ENCODE measurements at regions not wholly inside any gene's neighbourhood (a gene's known extent, or its start where the extent isn't known, plus 50 kb on each side); places are given as distances from the start of the nearest gene placed in this dataset.
A peak's percentile ranks its signal among the peaks of the same experiment; 100 is the strongest.

DNA sequence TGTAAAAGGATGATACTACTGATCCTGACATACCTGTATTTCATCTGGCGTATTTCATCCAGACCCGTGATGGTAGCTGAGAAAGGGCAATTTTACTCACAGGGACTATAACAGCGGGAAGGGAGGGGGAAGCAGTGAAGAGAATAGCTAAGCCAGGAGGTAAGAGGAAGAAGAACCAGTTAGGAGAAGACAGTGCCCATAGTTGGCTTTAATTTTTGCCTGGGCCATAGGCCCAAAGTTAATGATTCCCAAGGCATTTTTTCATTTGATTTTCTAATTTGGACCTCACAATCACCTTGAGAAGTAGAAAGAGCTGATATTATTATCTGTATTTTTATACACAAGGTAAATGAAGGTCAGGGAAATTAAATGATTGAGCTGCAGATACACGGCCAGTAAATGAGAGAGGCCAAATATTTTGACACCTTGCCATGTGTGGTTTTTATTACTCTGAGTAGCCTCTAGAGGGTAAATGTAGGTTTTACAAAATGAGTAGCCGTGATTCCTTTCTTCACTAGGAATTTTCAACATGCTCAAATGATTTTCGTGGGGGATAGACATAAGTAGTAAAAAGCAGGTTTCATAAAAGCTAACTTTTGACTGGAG lies 382.2 kb downstream of the FUT8 start:
- DNase-seq = no peak

DNA sequence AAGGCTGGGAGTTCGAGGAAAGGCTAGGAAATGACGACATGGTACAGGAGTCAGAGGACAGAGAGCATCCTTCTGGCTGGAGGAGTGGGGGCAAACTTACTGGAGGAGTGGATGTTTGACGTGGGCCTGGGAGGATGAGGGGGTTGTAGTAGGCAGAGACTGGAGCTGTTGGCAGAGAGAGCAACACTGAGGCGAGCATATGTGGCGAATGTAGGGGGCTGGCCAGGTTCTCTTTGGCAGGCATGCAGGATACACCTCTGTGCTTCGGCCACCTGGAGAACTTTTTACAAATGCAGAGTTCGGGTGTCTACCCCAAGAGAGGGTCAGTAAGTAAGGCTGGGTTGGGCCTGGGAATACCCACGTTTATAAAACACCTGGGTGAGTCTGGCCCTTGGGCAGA lies 385.7 kb downstream of the FUT8 start:
- DNase-seq = no peak

DNA sequence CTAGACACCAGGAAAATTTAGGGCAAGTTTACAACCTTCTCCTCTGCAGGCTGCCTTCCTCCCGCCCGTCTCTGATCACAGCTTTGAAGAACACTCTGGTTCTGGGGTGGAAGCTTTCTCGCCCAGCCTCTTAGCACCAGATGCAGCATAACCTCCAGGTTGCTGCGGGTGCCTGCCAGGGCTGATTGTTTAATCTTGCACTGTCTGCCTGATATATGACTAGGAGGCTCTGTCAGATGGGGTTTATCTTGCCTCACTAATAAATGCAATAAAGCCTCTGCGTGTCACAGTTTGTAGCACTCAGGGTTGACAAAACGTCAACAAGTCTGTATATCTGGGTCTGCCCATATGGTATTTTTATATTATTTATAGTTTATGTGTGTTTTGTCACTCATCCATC lies 388.2 kb downstream of the FUT8 start:
- DNase-seq = no peak

DNA sequence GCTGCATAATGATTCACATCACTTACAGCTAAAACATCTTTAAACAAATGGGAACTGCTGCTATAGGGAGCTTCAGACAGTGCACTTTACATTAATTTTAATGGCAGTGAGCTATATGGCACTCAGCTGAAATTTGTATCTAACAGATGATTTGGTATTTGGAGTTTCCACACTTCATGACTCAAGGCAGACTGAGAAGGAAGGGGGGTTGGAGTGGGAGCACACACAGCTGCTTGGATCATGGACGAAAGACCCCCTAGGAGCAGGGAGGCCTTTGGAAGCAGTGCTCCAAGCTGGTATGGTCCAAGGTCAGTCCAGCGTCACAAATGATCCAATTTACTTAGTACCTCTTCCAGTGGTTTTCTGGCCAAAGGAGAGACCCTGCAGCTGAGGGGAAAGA lies 389.7 kb downstream of the FUT8 start:
- no peak for DNase-seq

DNA sequence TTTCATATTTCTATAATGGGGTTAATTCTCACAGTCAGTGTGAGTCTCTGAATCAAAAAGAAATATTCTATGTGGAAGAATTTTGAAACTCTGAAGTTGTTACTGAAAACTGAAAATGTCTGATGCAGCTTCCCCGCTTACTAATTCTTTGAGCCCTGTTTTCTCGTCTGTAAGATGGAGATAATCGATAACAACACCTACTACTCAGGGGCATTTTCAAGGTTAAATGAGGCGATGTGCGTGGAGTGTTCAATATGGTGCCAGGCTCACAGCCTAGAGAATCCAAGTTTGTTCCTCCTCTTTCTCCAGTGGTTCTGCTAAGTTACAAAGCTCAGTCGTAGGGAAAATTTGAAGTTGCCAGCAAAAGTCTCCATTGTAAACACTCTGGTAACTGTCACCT lies 391.4 kb downstream of the FUT8 start:
- no peak for DNase-seq

DNA sequence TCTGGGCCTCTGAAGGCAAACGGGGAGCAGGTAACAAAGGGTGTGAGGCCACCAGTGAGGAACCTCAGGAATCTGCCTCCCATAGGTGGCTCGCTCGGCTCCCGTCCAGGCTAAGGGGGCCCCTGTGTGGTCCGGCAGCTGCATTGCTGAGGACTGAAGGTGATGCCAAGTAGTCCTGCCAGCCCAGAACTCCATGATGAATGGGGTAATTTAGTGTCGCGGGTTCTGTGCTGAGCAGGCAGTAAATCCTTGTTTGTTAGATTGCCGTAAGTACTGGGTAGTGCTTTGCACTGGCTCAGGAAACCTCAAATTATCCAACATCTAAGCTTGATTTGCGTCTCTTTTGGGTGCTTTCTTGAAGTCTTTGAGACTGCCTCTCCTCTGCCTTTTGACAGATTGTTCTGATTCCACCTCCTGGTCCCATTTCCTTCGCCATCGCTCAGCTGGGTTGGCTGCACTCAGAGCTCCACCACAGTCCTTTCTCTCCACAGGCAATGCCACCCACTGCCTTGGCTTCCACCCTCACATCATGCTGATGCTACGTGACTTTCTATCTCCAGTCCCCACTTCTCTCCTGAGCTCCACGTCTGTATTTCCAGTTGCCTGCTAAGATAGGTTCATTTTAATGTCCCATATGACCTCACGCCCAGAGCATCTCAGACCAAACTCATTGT lies 392.0 kb downstream of the FUT8 start:
- DNase-seq = no peak

DNA sequence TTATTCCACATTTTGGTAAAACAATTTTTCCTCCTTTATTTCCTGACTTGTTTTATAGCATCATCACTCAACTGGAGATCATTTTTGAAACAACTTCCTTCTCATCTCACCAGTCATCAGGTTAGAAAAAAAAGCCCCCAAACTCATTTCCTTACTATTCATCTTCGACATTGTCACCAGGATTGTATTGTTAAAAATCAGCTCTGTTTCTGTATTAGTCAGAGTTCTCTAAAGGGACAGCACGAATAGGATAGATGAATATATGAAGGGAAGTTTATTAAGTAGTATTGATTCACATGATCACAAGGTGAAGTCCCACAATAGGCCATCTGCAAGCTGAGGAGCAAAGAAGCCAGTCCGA lies 392.6 kb downstream of the FUT8 start:
- DNase-seq = no peak

DNA sequence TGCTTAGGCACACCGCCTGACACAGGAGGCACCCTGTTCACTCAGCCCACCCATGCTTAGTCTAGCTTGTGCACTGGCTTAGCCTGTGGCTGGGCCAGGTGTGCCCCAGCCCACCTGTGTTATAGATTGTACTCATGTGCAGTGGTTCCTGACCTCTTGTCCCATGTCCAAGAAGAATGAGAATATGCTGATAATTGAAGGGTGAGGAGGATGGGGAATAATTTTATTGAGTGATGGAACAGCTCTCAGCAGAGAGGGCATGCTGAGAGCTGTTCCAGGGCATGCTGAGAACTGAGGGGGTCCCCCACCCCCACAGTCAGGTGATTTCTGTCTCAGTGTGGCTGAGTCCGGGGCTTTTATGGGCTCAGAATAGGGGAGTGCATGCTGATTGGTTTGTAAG lies 395.9 kb downstream of the FUT8 start:
- DNase-seq = no peak

DNA sequence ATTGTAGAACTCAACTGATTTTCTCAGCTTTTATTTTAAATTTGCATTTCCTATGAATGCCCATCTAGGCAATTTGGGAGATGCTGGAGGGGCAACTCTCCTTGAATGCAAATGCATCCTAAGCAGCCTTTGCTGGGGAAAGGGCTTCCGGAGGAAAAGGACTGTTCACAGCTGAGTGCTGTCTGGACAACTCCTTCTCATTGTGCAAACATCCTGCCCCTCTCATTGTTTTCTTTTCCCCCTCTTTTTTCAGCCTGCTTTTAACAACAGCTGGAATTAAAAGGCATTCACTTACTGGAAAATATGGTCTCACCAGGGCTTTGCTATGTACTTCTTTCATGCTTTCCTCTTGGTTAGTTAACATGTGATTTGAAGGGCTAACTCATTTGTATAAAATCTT lies 397.8 kb downstream of the FUT8 start:
- DNase-seq = no peak

DNA sequence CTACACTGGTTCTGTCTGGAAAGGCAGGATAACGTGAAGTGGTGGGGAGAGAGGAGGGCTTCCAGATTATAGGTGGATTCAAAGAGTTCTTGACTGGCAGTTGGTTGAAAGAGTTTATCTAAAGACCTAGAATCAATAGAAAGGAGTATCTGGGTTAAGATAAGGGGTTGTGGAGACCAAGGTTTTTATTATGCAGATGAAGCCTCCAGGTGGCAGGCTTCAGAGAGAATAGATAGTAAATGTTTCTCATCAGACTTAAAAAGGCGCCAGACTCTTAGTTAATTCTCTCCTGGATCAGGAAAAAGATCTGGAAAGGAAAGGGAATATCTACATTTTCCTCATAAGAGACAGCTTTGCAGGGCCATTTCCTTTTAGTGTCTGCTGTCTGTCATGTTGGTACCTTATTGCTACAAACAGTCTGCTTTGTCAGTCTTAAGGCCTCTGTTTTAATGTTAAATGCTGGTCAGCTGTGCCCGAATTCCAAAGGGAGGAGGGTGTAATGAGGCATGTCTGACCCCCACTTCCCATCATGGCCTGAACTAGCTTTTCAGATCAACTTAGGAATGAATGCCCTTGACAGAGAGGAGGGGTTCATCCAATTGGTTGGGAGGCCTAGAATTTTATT lies 401.3 kb downstream of the FUT8 start:
- no peak for DNase-seq

DNA sequence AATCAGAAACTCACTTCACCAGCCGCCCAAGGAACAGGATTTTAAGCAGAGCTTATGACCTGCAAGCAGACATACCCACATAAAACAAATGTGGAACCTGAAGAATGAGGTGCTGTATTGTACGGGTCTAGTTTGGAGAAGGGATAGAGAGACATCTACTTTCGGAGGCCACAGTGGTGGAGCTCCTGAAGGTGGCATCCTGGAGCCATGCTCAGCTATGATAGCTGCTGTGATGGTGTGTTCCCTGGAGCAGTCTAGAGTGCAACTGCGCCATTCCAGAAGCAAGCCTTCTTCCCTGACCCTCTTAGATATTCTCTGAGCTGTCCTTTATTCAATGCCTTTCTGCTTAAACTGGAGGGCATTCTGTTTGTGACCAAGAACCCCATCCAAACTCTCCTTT lies 402.6 kb downstream of the FUT8 start:
- DNase-seq = no peak

DNA sequence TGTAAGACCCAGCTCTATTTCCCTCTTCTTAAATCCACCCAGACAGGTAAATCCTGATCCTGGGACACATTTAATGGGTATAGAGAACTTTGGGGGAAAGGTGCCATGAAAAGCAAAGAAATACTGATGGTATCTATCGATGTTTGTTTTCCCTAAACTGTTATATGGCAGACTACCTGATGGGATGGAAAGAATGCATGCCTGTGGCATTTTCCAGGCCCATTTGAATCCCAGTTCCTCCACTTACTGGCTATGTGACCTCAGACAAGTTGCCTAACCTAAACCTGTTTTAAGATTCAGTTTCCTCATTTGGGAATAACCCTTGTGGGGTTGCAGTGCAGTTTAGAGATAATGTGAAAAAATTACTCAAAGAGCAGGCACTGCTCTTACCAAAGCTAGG lies 404.5 kb downstream of the FUT8 start:
- no peak for DNase-seq

DNA sequence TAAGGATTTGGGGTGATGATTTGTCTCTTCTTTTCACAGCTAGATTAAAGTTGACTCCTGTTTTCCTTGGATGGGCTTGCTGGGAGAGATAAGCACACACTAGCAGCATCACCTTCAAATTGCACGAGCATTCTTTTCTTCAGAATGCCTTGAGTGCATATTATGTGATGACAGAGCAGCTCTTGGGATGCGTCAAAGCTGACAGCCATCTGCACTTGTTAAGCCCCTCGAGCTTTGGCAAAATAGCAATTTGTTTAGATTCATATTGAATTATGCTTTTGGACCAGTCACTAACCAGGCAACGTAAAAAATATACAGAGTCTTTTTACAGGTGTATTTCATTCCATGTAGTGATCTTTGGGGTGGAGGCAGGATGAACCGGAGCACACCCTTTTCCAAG lies 407.0 kb downstream of the FUT8 start:
- DNase-seq = no peak

DNA sequence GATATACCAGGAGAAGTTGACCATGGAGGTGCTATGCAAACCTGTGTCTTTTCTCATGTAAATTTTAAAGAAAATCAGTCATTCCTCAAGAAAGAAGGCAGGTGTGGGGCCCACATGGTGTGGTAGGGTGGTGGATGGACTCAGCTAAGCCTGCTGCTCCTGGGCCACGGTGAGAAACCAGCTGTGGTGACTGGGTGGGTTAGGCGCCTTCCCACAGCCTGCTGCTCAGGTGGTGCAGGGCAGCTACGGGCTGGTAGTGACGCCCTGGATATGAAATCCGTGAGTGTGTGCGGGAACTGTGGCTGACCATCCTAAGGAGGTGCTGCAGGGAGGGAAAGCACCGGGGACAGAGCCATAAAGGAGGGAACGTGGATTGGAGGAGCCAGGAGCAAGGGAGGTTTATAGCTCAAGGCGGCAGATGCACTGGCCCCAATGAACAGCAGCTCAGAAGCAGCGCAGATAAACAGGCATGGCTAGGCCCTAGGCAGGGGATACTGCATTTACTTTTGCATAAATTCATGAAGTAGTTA lies 408.8 kb downstream of the FUT8 start:
- no peak for DNase-seq

DNA sequence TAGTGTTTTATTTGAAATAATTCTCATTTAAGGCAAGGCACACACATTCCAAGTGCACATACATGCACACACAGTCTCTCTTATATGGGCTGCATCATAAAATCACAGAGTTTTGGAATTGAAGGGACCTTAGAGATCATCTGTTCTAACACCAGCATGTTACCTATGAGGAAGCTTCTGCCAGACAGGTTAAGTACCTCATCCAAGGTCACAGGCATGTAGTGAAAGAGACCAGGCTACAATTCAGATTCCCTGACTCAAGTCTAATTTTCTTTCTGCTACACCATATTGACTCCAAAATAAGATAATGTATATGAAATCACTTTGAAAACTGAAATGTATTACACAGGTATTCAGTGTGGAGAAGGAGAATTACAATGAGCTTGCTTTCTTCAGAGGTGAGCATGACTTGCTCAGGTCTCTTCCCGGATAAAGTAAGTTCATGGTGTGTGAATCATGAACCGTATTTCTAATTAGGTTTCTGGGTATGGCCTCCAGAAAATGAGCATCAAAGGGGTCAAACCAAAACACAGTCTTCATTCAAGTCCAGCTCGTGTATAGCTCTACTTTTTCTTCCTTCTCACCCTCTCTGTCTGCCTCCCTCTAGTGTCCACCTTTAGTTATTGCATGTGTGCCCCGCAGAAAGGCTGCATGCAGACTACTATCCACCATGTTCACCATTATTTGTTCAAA lies 411.9 kb downstream of the FUT8 start:
- peak; percentile 34 for DNase-seq

DNA sequence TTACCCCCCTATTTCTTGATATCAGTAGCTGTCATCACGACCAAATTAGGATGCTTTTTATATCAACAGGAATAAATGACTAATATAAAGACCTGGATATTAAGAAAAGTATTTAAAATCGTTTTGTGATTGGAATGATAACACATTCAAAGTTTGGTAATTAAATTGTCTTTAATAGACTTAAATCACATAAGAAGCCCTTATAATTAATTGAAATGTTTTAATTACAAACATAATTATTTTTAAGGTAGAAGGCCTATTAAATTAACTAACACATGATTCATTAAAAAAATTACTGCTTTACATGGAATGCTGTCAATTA lies 412.4 kb downstream of the FUT8 start:
- no peak for DNase-seq

DNA sequence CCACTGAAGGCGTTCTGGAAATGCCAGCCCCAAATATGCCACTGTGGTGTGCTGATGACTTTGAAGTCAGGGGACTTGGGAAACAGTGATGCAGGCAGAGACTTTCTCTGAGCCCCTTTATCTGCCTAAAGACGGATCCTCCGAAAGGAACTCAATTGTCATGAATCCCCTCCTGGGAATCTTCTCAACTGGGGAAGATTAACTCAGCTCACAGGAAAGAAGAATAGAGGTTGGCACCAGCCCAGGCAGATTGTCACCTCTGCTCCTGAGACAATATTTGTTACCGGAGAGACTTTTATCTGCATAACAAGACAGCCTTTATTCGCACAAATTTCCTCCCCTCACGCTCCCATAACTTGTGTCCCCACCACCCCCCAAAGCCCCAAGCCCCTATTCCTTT lies 414.4 kb downstream of the FUT8 start:
- DNase-seq = no peak

DNA sequence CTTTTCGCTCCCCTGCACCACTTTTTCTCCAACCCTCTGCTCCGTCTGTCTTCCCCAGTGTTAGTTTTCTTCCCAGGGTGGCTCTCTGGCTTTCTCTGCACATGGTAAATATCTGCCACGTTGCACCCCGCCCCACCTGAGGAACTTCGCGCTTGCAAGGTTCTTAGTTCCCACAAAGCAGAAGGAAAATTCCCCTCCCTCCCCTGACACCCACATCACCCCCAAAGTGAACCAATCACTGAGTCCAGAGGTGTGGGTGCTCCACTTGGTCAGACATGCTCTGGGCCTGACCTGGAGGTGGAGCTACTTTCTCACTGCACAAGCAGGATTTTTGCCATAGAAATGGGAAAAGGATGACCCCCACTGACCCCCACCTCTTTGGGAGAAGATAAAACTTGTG lies 415.0 kb downstream of the FUT8 start:
- no peak for DNase-seq

DNA sequence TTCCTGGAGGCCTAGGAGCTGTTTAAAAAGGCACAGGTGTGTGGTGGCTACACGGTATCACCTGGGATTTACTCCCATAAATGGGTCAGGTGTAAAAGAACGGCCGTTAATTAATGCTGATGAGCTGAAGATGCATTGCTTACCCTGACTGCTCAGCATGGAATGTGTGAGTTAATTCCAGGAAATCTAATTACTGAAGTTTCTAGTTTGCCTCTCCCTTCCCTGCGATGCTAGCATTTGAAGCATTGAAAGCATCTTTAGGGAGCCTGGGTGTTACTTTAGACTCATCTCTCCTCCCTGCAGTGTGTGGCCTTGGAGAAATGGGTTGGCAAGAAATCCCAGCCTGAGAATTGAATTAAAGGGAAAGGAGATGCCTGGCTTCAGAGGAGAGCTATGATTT lies 415.9 kb downstream of the FUT8 start:
- DNase-seq = no peak

DNA sequence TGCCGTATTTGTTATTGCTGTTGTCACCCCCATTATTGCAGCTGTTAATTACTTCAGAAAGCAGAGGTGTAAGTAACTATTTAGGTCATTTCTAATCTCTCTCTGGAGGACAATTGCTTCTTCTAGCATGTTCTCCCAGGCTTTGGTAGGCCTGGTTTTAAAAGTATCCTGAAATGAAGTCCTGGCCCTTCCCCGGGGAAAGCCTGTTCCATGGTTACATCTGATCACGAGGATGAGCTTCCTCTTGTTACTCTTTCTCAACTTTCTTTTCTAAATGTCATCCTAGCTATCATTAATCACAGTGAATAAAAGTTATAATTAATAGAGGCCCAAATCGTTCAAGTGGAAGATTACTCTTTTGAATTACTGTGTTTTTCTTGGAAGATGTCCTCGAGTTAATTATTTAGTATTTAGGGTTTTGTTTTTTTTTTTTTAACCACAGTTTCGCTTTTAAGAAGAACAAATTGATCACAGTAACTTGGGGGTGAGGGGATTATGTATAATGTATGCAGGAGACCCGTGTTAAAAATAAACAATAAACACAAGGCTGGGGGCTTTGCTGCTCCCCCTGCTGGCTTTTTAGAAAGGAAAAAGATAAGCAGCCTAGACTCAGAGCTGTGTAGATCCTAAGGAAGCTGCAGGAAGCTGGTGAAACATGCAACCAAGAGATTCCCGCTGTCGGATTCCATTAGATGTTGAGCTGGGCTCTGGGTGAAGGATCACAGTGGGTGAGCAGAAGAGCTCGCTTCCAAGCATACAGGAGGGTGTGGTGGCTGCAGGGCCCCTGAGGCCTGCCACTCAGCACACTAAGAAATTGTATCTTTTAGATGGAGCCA lies 420.1 kb downstream of the FUT8 start:
- DNase-seq = peak; percentile 33

DNA sequence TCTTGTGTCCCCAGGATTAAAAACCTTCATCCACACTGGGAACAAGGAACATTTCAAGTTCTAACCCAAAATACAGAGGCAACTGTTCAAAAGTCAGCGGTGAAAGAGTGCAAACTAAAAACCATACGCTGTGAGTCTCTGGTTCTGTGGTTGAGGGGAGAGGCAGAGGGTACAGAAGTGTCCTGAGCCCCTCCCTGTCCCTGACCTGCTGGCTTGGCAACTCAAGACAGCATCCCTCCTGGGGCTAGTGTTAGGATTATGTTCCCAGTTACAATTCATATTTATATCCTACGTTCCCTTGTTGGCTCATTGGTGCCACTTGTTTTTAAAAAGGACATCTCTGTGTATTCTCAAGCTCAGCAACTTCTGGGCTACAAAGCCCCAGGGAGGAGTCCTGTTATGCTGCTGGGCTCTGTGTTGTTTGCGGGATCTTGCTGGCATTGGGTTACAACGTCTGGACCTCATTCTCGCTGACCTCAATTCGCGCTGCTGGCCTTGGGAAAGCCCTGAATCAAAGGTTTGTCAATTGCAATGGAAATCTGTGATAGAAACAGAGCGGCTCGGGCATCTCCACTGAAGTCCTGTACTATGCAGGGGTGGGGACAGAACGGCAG lies 420.8 kb downstream of the FUT8 start:
- DNase-seq = no peak

DNA sequence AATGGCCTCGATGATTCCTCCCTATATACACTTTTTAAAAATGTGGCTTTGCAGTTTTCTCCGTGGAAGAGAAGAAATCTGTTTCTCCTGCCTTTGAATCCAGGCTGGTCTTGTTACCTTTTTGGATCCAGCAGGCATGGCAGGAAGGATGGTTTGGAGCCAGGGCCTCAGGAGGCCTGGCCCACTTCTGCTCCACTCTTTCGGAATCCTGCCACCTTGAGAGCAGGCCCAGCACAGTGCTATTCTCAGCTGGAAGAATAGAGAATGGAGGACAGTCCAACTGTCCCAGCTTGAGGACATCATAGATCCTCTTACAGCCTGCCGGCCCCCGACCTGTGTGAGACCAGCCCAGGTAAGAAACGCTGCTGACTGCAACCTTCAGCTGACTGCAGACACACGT lies 421.5 kb downstream of the FUT8 start:
- no peak for DNase-seq

All from left kidney (tissue), 1 donor.